ENCODE measurements at regions not wholly inside any gene's neighbourhood (a gene's known extent, or its start where the extent isn't known, plus 50 kb on each side); places are given as distances from the start of the nearest gene placed in this dataset.

GRCh38 chr14:87457720-87458119 lies 535.3 kb downstream of the GALC start:
- no peaks in the 10 kb centered on the region for H3K36me3 ChIP-seq (replicated peaks; ENCODE audit: insufficient read depth, low read depth)
- TF ChIP-seq CTCF (IDR thresholded peaks at IDR 0.05; ENCODE audit: poor library complexity): no peak
- TF ChIP-seq EZH2phosphoT487 (IDR thresholded peaks at IDR 0.05; ENCODE audit: low read depth, severe bottlenecking, unreplicated experiment): no peak
- TF ChIP-seq EZH2 (IDR thresholded peaks at IDR 0.05; ENCODE audit: borderline replicate concordance): no peak
- no peak for DNase-seq (ENCODE audit: low spot score)
- no peaks in the 10 kb centered on the region for H3K27me3 ChIP-seq
- WGBS (ENCODE audit: low lambda C conversion rate, missing lambda C conversion rate): 90% methylated on average over 6 of the region's 6 CpGs
- no peak overlapping the region for H2AFZ ChIP-seq
- no peaks in the 10 kb centered on the region for H3K4me1 ChIP-seq (ENCODE audit: insufficient read depth)
- no peaks in the 10 kb centered on the region for H4K20me1 ChIP-seq (ENCODE audit: insufficient read depth, poor library complexity, severe bottlenecking)
- no peaks in the 10 kb centered on the region for H3K9me3 ChIP-seq (ENCODE audit: low read depth)
- no peak overlapping the region for H3K27ac ChIP-seq
- no peak overlapping the region for H3K4me3 ChIP-seq
- no peaks in the 10 kb centered on the region for H3K9me2 ChIP-seq (replicated peaks; ENCODE audit: insufficient read depth)
- no peak overlapping the region for H3K4me2 ChIP-seq
- no peaks in the 10 kb centered on the region for H3K79me2 ChIP-seq

- no peaks in the 10 kb centered on the region for H3K9me2 ChIP-seq (replicated peaks; ENCODE audit: insufficient read depth)
- no peaks in the 10 kb centered on the region for H4K20me1 ChIP-seq (ENCODE audit: insufficient read depth, poor library complexity, severe bottlenecking)
- no peak for TF ChIP-seq EZH2 (IDR thresholded peaks at IDR 0.05; ENCODE audit: borderline replicate concordance)
- TF ChIP-seq EZH2phosphoT487 (IDR thresholded peaks at IDR 0.05; ENCODE audit: low read depth, severe bottlenecking, unreplicated experiment): no peak
- TF ChIP-seq CTCF (IDR thresholded peaks at IDR 0.05; ENCODE audit: poor library complexity): no peak
- no peak overlapping the region for H3K4me2 ChIP-seq
- no peaks in the 10 kb centered on the region for H3K9me3 ChIP-seq (ENCODE audit: low read depth)
- 91% methylated on average over 3 of the region's 3 CpGs for WGBS (ENCODE audit: low lambda C conversion rate, missing lambda C conversion rate)
- no peak overlapping the region for H3K27ac ChIP-seq
- no peak for DNase-seq (ENCODE audit: low spot score)
- H3K79me2 ChIP-seq: no peaks in the 10 kb centered on the region
- H3K36me3 ChIP-seq (replicated peaks; ENCODE audit: insufficient read depth, low read depth): no peaks in the 10 kb centered on the region
- H2AFZ ChIP-seq: no peak overlapping the region
- H3K4me1 ChIP-seq (ENCODE audit: insufficient read depth): no peaks in the 10 kb centered on the region
- H3K4me3 ChIP-seq: no peak overlapping the region
- no peaks in the 10 kb centered on the region for H3K27me3 ChIP-seq
These were observed 542.8 kb downstream of the GALC start for GRCh38 chr14:87450193-87450592.

GRCh38 chr14:87449016-87449415 lies 544.0 kb downstream of the GALC start:
- no peak overlapping the region for H2AFZ ChIP-seq
- no peaks in the 10 kb centered on the region for H3K9me3 ChIP-seq (ENCODE audit: low read depth)
- H3K36me3 ChIP-seq (replicated peaks; ENCODE audit: insufficient read depth, low read depth): no peaks in the 10 kb centered on the region
- no peaks in the 10 kb centered on the region for H4K20me1 ChIP-seq (ENCODE audit: insufficient read depth, poor library complexity, severe bottlenecking)
- DNase-seq (ENCODE audit: low spot score): no peak
- H3K27me3 ChIP-seq: no peaks in the 10 kb centered on the region
- H3K27ac ChIP-seq: no peak overlapping the region
- H3K79me2 ChIP-seq: no peaks in the 10 kb centered on the region
- H3K4me2 ChIP-seq: no peak overlapping the region
- no peaks in the 10 kb centered on the region for H3K4me1 ChIP-seq (ENCODE audit: insufficient read depth)
- no peak overlapping the region for H3K4me3 ChIP-seq
- no peaks in the 10 kb centered on the region for H3K9me2 ChIP-seq (replicated peaks; ENCODE audit: insufficient read depth)
- TF ChIP-seq EZH2phosphoT487 (IDR thresholded peaks at IDR 0.05; ENCODE audit: low read depth, severe bottlenecking, unreplicated experiment) (no peak), EZH2 (IDR thresholded peaks at IDR 0.05; ENCODE audit: borderline replicate concordance) (no peak), CTCF (IDR thresholded peaks at IDR 0.05; ENCODE audit: poor library complexity) (no peak)

GRCh38 chr14:87443787-87444186 lies 549.2 kb downstream of the GALC start:
- H2AFZ ChIP-seq: no peak overlapping the region
- H3K4me3 ChIP-seq: no peak overlapping the region
- no peaks in the 10 kb centered on the region for H3K4me1 ChIP-seq (ENCODE audit: insufficient read depth)
- no peaks in the 10 kb centered on the region for H3K36me3 ChIP-seq (replicated peaks; ENCODE audit: insufficient read depth, low read depth)
- no peak overlapping the region for H3K27ac ChIP-seq
- TF ChIP-seq EZH2phosphoT487 (IDR thresholded peaks at IDR 0.05; ENCODE audit: low read depth, severe bottlenecking, unreplicated experiment) (no peak), EZH2 (IDR thresholded peaks at IDR 0.05; ENCODE audit: borderline replicate concordance) (no peak), CTCF (IDR thresholded peaks at IDR 0.05; ENCODE audit: poor library complexity) (no peak)
- H3K9me2 ChIP-seq (replicated peaks; ENCODE audit: insufficient read depth): no peaks in the 10 kb centered on the region
- no peaks in the 10 kb centered on the region for H3K79me2 ChIP-seq
- no peaks in the 10 kb centered on the region for H3K9me3 ChIP-seq (ENCODE audit: low read depth)
- DNase-seq (ENCODE audit: low spot score): no peak
- no peaks in the 10 kb centered on the region for H3K27me3 ChIP-seq
- H4K20me1 ChIP-seq (ENCODE audit: insufficient read depth, poor library complexity, severe bottlenecking): no peaks in the 10 kb centered on the region
- H3K4me2 ChIP-seq: no peak overlapping the region

Data from hepatocyte (in vitro differentiated cells).